ENCODE measurements at regions not wholly inside any gene's neighbourhood (a gene's known extent, or its start where the extent isn't known, plus 50 kb on each side); places are given as distances from the start of the nearest gene placed in this dataset.
"Not testable (repeated sequence)": the region's sequence is repeated elsewhere in the genome, so short reads cannot be mapped to it uniquely, and the experiment has no call there.

- H3K27me3 Mint-ChIP-seq; H3K9me3 Mint-ChIP-seq; DNase-seq; H3K36me3 Mint-ChIP-seq; H3K27ac Mint-ChIP-seq; H3K4me3 Mint-ChIP-seq; POLR2A ChIA-PET; ATAC-seq (ENCODE audit: low read depth); H3K4me1 Mint-ChIP-seq: not testable (repeated sequence)
Observed at GRCh38 chr16:34014841-34015820, 555.7 kb downstream of the TP53TG3F start.

GRCh38 chr16:34018277-34018676, 558.9 kb downstream of the TP53TG3F start:
- H3K4me3 Mint-ChIP-seq; H3K36me3 Mint-ChIP-seq; H3K4me1 Mint-ChIP-seq; POLR2A ChIA-PET; H3K27me3 Mint-ChIP-seq; DNase-seq; ATAC-seq (ENCODE audit: low read depth); H3K27ac Mint-ChIP-seq: not testable (repeated sequence)
- H3K9me3 Mint-ChIP-seq, result peaks cover 16% of the 10 kb centered on the region

GRCh38 chr16:34050787-34051320, 591.4 kb downstream of the TP53TG3F start:
- H3K27me3 Mint-ChIP-seq, result no peaks in the 10 kb centered on the region
- H3K27ac Mint-ChIP-seq, result no peak overlapping the region
- POLR2A ChIA-PET, result no interaction called here
- H3K9me3 Mint-ChIP-seq, result peaks cover 20% of the 10 kb centered on the region
- H3K4me3 Mint-ChIP-seq, result no peak overlapping the region
- ATAC-seq (ENCODE audit: low read depth) (no peak), DNase-seq (no peak)
- H3K36me3 Mint-ChIP-seq, result peaks cover 4% of the 10 kb centered on the region
- H3K4me1 Mint-ChIP-seq, result no peaks in the 10 kb centered on the region

- H3K4me3 Mint-ChIP-seq, result no peak overlapping the region
- DNase-seq (no peak), ATAC-seq (ENCODE audit: low read depth) (no peak)
- H3K27ac Mint-ChIP-seq, result peak overlapping the region; percentile 4
- peaks cover 4% of the 10 kb centered on the region for H3K36me3 Mint-ChIP-seq
- H3K4me1 Mint-ChIP-seq, result no peaks in the 10 kb centered on the region
- POLR2A ChIA-PET, result no interaction called here
- no peaks in the 10 kb centered on the region for H3K27me3 Mint-ChIP-seq
- peaks cover 16% of the 10 kb centered on the region for H3K9me3 Mint-ChIP-seq
Observed at GRCh38 chr16:34054137-34054536, 594.7 kb downstream of the TP53TG3F start.

- POLR2A ChIA-PET, result no interaction called here
- H3K27ac Mint-ChIP-seq, result no peak overlapping the region
Observed at GRCh38 chr16:34054969-34055368, 595.6 kb downstream of the TP53TG3F start.

GRCh38 chr16:34062620-34063253, 603.3 kb downstream of the TP53TG3F start:
- peaks cover 29% of the 10 kb centered on the region for H3K36me3 Mint-ChIP-seq

More at GRCh38 chr16:34054969-34055368, 595.6 kb downstream of the TP53TG3F start:
- no peaks in the 10 kb centered on the region for H3K4me1 Mint-ChIP-seq
- H3K27me3 Mint-ChIP-seq, result no peaks in the 10 kb centered on the region
- DNase-seq (no peak), ATAC-seq (ENCODE audit: low read depth) (no peak)
- H3K9me3 Mint-ChIP-seq, result peaks cover 15% of the 10 kb centered on the region
- no peak overlapping the region for H3K4me3 Mint-ChIP-seq
- H3K36me3 Mint-ChIP-seq, result peaks cover 4% of the 10 kb centered on the region

GRCh38 chr16:34063498-34064157, 604.2 kb downstream of the TP53TG3F start:
- Mint-ChIP-seq H3K36me3 (peaks cover 29% of the 10 kb centered on the region), H3K9me3 (peaks cover 46% of the 10 kb centered on the region)
- H3K27me3 Mint-ChIP-seq; DNase-seq; H3K4me3 Mint-ChIP-seq; H3K4me1 Mint-ChIP-seq; H3K27ac Mint-ChIP-seq; ATAC-seq (ENCODE audit: low read depth); POLR2A ChIA-PET: not testable (repeated sequence)

More at GRCh38 chr16:34062620-34063253, 603.3 kb downstream of the TP53TG3F start:
- H3K4me1 Mint-ChIP-seq; H3K27ac Mint-ChIP-seq; ATAC-seq (ENCODE audit: low read depth); POLR2A ChIA-PET; DNase-seq; H3K27me3 Mint-ChIP-seq; H3K4me3 Mint-ChIP-seq: not testable (repeated sequence)
- peaks cover 45% of the 10 kb centered on the region for H3K9me3 Mint-ChIP-seq

GRCh38 chr16:34064602-34065001, 605.2 kb downstream of the TP53TG3F start:
- H3K27ac Mint-ChIP-seq; H3K27me3 Mint-ChIP-seq; H3K4me1 Mint-ChIP-seq; POLR2A ChIA-PET; DNase-seq; ATAC-seq (ENCODE audit: low read depth); H3K4me3 Mint-ChIP-seq: not testable (repeated sequence)
- Mint-ChIP-seq H3K36me3 (peaks cover 29% of the 10 kb centered on the region), H3K9me3 (peaks cover 47% of the 10 kb centered on the region)

- POLR2A ChIA-PET, result not testable (repeated sequence)
Observed at GRCh38 chr16:34069731-34070130, 610.3 kb downstream of the TP53TG3F start.

GRCh38 chr16:34078691-34079090, 619.3 kb downstream of the TP53TG3F start:
- no peak overlapping the region for H3K27ac Mint-ChIP-seq
- no peaks in the 10 kb centered on the region for H3K27me3 Mint-ChIP-seq
- DNase-seq (no peak), ATAC-seq (ENCODE audit: low read depth) (no peak)
- no peak overlapping the region for H3K4me3 Mint-ChIP-seq
- H3K9me3 Mint-ChIP-seq, result peaks cover 34% of the 10 kb centered on the region
- POLR2A ChIA-PET, result no interaction called here
- H3K36me3 Mint-ChIP-seq, result peaks cover 4% of the 10 kb centered on the region
- no peaks in the 10 kb centered on the region for H3K4me1 Mint-ChIP-seq

More at GRCh38 chr16:34069731-34070130, 610.3 kb downstream of the TP53TG3F start:
- peaks cover 20% of the 10 kb centered on the region for H3K9me3 Mint-ChIP-seq
- not testable (repeated sequence) for ATAC-seq (ENCODE audit: low read depth); DNase-seq; H3K4me3 Mint-ChIP-seq; H3K27ac Mint-ChIP-seq; H3K27me3 Mint-ChIP-seq; H3K4me1 Mint-ChIP-seq
- peaks cover 13% of the 10 kb centered on the region for H3K36me3 Mint-ChIP-seq

GRCh38 chr16:34085038-34085437, 625.6 kb downstream of the TP53TG3F start:
- POLR2A ChIA-PET, result not testable (repeated sequence)

GRCh38 chr16:34095006-34095405, 635.6 kb downstream of the TP53TG3F start:
- ATAC-seq (ENCODE audit: low read depth); POLR2A ChIA-PET; H3K4me3 Mint-ChIP-seq; H3K27ac Mint-ChIP-seq; H3K27me3 Mint-ChIP-seq; H3K4me1 Mint-ChIP-seq; DNase-seq: not testable (repeated sequence)
- H3K9me3 Mint-ChIP-seq, result peaks cover 63% of the 10 kb centered on the region
- H3K36me3 Mint-ChIP-seq, result peaks cover 20% of the 10 kb centered on the region

More at GRCh38 chr16:34085038-34085437, 625.6 kb downstream of the TP53TG3F start:
- not testable (repeated sequence) for ATAC-seq (ENCODE audit: low read depth); DNase-seq; H3K4me1 Mint-ChIP-seq; H3K27ac Mint-ChIP-seq; H3K27me3 Mint-ChIP-seq; H3K4me3 Mint-ChIP-seq; H3K36me3 Mint-ChIP-seq
- peaks cover 59% of the 10 kb centered on the region for H3K9me3 Mint-ChIP-seq

GRCh38 chr16:34096911-34097310, 637.5 kb downstream of the TP53TG3F start:
- POLR2A ChIA-PET, result not testable (repeated sequence)

More at GRCh38 chr16:34096911-34097310, 637.5 kb downstream of the TP53TG3F start:
- H3K27me3 Mint-ChIP-seq; H3K27ac Mint-ChIP-seq; H3K4me3 Mint-ChIP-seq; ATAC-seq (ENCODE audit: low read depth); H3K4me1 Mint-ChIP-seq; DNase-seq: not testable (repeated sequence)
- Mint-ChIP-seq H3K36me3 (peaks cover 20% of the 10 kb centered on the region), H3K9me3 (peaks cover 57% of the 10 kb centered on the region)

Data from activated naive CD8-positive, alpha-beta T cell treated with anti-CD3 and anti-CD28 coated beads, Interleukin-2, amount 10 ng/mL, durations not matched to agents 7 days and 5 days (primary cell).